ENCODE measurements at regions not wholly inside any gene's neighbourhood (a gene's known extent, or its start where the extent isn't known, plus 50 kb on each side); places are given as distances from the start of the nearest gene placed in this dataset.

DNA sequence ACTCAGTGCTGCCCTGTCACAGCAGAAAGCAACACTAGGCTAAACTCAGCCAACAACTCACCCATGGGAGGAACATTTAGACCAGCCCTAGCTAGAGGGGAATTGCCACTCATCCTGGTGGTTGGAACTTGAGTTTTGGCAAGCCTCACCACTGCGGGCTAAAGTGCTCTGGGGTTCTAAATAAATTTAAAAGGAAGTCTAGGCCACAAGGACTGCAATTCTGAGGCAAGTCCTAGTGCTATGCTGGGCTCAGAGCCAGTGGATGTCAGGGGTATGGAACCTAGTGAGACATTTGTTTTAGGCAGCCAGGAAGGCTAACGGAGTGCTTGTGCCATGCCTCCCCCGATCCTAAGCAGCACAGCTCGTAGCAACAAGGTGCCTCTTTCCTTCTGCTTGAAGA lies 78.0 kb downstream of the RGS13 start:
- Mint-ChIP-seq H3K9me3 (peaks cover 25% of the 10 kb centered on the region), H3K27me3 (ENCODE audit: low read depth) (no peaks in the 10 kb centered on the region), H3K36me3 (ENCODE audit: low read depth) (no peaks in the 10 kb centered on the region), H3K4me3 (no peak overlapping the region), H3K27ac (no peak overlapping the region), H3K4me1 (no peaks in the 10 kb centered on the region)
- TF ChIP-seq, protein P1, sequence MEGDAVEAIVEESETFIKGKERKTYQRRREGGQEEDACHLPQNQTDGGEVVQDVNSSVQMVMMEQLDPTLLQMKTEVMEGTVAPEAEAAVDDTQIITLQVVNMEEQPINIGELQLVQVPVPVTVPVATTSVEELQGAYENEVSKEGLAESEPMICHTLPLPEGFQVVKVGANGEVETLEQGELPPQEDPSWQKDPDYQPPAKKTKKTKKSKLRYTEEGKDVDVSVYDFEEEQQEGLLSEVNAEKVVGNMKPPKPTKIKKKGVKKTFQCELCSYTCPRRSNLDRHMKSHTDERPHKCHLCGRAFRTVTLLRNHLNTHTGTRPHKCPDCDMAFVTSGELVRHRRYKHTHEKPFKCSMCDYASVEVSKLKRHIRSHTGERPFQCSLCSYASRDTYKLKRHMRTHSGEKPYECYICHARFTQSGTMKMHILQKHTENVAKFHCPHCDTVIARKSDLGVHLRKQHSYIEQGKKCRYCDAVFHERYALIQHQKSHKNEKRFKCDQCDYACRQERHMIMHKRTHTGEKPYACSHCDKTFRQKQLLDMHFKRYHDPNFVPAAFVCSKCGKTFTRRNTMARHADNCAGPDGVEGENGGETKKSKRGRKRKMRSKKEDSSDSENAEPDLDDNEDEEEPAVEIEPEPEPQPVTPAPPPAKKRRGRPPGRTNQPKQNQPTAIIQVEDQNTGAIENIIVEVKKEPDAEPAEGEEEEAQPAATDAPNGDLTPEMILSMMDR (IDR thresholded peaks at IDR 0.05; ENCODE audit: unreplicated experiment in 3 of 3): no peak

DNA sequence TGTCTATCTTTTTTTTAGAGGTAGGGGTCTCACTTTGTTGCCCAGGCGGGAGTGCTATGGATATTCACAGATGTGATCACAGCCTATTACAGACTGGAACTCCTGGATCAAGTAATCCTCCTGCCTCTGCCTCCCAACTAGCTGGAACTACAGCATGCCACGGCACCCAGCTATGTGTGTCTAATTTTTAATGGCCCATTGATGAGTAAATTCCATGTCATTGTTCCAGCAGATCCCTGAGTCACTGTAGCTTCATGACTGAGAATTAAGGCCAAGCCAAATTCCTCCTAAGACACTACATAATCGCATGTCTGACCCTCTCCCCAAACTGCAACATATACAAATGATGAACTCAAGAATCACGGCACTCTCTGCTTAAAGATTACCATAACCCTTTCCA lies 84.2 kb upstream of the RGS2 start:
- H3K27me3 Mint-ChIP-seq (ENCODE audit: low read depth): no peaks in the 10 kb centered on the region
- no peaks in the 10 kb centered on the region for H3K4me1 Mint-ChIP-seq
- H3K4me3 Mint-ChIP-seq: no peak overlapping the region
- TF ChIP-seq, protein P1 (IDR thresholded peaks at IDR 0.05; ENCODE audit: unreplicated experiment in 3 of 3): no peak
- H3K9me3 Mint-ChIP-seq: peaks cover 3% of the 10 kb centered on the region
- no peak overlapping the region for H3K27ac Mint-ChIP-seq
- H3K36me3 Mint-ChIP-seq (ENCODE audit: low read depth): no peaks in the 10 kb centered on the region

DNA sequence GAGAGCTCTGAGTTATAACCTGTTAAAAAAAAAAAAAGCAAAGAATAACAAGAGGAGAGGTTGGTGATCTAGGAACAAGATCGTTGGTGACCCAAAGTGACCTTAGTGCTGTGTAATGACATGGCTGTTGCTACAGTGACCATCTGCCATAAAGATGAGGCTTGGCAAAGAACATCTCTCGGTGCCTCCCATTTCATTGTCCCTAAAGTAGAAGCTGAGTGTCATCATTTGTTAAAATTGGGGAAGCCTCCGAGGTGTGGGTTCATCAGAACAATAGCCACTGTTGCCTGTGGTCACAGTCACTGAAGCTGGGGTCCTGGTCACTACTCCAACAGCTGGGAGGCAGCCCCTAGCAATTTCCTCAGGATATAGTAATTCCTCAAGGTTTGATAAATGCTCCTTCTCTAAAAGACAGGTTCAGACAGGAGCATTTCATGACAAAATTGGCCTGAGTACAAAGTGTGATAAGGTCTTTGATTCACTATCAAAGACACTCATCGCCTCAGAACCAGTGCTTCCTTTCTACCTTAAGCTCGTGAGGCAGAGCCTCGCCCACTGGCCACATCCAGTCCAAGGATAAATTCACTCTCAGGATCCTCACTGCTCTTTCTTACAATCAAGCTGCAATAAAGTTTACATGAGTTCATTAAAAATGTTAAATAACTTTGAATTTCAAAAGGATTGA lies 81.9 kb upstream of the RGS2 start:
- TF ChIP-seq, protein P1 (IDR thresholded peaks at IDR 0.05; ENCODE audit: unreplicated experiment in 3 of 3): no peak
- Mint-ChIP-seq H3K36me3 (ENCODE audit: low read depth) (no peaks in the 10 kb centered on the region), H3K27ac (no peak overlapping the region)

DNA sequence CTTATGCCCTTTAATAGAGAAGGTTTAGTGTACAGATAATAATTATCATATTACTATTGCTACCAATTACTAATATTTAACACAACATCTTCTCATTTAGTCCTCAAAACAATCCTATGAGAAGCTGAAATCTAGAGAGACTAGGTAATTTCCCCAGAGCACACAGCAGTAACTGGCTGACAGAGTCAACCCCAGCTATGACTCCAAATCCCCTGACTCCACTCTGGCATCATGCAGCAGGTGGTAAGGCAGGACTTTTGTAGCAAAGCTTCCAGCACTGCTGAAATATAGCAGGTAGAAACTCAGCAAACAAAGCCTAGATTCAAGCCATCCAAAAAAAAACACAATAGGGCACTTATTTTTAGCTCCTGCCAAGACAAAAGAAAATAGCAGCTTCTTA lies 79.3 kb upstream of the RGS2 start:
- no peak overlapping the region for H3K27ac Mint-ChIP-seq
- H3K9me3 Mint-ChIP-seq: no peaks in the 10 kb centered on the region
- H3K4me1 Mint-ChIP-seq: no peaks in the 10 kb centered on the region
- H3K4me3 Mint-ChIP-seq: no peak overlapping the region
- H3K36me3 Mint-ChIP-seq (ENCODE audit: low read depth): no peaks in the 10 kb centered on the region
- TF ChIP-seq, protein P1 (IDR thresholded peaks at IDR 0.05; ENCODE audit: unreplicated experiment in 3 of 3): no peak
- H3K27me3 Mint-ChIP-seq (ENCODE audit: low read depth): no peaks in the 10 kb centered on the region

More for the DNA sequence above, 81.9 kb upstream of the RGS2 start:
- peaks cover 3% of the 10 kb centered on the region for H3K9me3 Mint-ChIP-seq
- H3K4me3 Mint-ChIP-seq: no peak overlapping the region
- no peaks in the 10 kb centered on the region for H3K4me1 Mint-ChIP-seq
- H3K27me3 Mint-ChIP-seq (ENCODE audit: low read depth): no peaks in the 10 kb centered on the region

DNA sequence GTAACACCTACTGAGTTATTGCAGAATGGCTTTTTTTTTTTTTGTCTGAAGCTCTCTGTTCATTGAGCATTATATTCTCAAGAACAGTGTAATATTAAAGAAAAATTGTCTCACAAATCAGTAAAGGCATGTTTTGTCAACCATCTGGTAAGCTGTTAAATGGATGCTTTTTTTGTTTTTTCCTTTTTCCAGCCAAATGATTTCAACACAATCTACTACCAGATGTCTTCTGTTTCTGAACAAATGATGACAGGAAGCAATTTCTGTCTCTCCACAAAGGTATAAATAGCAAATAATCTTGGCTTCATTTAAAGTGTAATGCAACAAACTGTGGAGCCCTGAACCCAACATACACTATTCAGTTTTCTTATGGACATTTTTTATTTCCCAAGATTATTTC lies 78.6 kb upstream of the RGS2 start:
- Mint-ChIP-seq H3K27ac (no peak overlapping the region), H3K4me3 (no peak overlapping the region), H3K36me3 (ENCODE audit: low read depth) (no peaks in the 10 kb centered on the region), H3K4me1 (no peaks in the 10 kb centered on the region), H3K27me3 (ENCODE audit: low read depth) (no peaks in the 10 kb centered on the region), H3K9me3 (no peaks in the 10 kb centered on the region)
- TF ChIP-seq, protein P1 (IDR thresholded peaks at IDR 0.05; ENCODE audit: unreplicated experiment in 3 of 3): no peak

DNA sequence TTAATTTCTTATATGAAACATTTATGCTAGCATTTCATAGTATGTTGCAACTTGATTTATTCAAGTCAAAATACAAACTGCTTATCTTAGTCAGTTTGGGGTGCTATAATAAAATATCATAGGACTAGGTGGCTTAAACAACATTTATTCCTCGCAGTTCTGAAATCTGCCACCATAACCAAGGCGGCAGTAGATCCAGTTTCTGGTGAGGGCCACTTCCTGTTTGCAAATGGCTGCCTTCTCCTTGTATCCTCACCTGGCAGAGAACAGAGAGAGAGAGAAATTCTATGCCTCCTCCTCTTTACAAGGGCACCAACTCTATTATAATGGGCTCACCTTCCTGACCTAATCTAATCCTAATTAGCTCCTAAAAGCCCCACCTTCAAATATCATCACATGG lies 76.1 kb upstream of the RGS2 start:
- no peaks in the 10 kb centered on the region for H3K4me1 Mint-ChIP-seq
- TF ChIP-seq, protein P1 (IDR thresholded peaks at IDR 0.05; ENCODE audit: unreplicated experiment in 3 of 3): no peak
- no peaks in the 10 kb centered on the region for H3K27me3 Mint-ChIP-seq (ENCODE audit: low read depth)
- H3K4me3 Mint-ChIP-seq: no peak overlapping the region
- H3K9me3 Mint-ChIP-seq: no peaks in the 10 kb centered on the region
- no peaks in the 10 kb centered on the region for H3K36me3 Mint-ChIP-seq (ENCODE audit: low read depth)
- H3K27ac Mint-ChIP-seq: no peak overlapping the region

All from nephron (organoid).